T-cell (primary cell): ENCODE measurements at regions not wholly inside any gene's neighbourhood (a gene's known extent, or its start where the extent isn't known, plus 50 kb on each side); places are given as distances from the start of the nearest gene placed in this dataset.

Source experiments
- ATAC-seq, 4 experiments: fragments of 200-7000 bp in 3 of 4; fragments of 150-1000 bp in 1 of 4; cut with Tn5 transposase; replicated peaks in 1 of 4; 1 replicate in 3 of 4; 2 replicates in 1 of 4; pipeline ENCODE4 v1.10.0; 2021; ENCODE audit warnings: moderate library complexity in 3 of 4, mild to moderate bottlenecking in 2 of 4, moderate number of reproducible peaks in 1 of 4
- CTCF ChIA-PET, 2 donors: fragments of 300-600 bp; sonication (Branson Sonifier 250); formaldehyde crosslinking; loops; one replicate each; lab custom pipeline; 2022; ENCODE audit warnings: antibody characterized with exemption in 2 of 2; lab: Charles Lee
- POLR2A ChIA-PET, 2 donors: fragments of 300-600 bp; sonication (Branson Sonifier 250); formaldehyde crosslinking; loops; one replicate each; lab custom pipeline; 2022; ENCODE audit warnings: antibody characterized with exemption in 2 of 2; lab: Charles Lee
- DNase-seq, 35 experiments: peaks; one replicate each; pipeline versions ENCODE4 v3.0.0 to v3.0.0-alpha.2; 2013 to 2023
- H3K27ac ChIP-seq: one replicate; pipeline ENCODE4 v1.5.1; 2013; ENCODE audit warnings: low read length
- H3K27me3 ChIP-seq, 2 experiments: replicated peaks in 1 of 2; 1 replicate in 1 of 2; 2 replicates in 1 of 2; pipeline versions ENCODE4 v1.6.1 to v1.7.0; 2013; ENCODE audit warnings: low read length in 1 of 2, mixed read lengths in 1 of 2; ENCODE audit not compliant: control insufficient read depth in 2 of 2, insufficient read depth in 2 of 2; ENCODE audit errors: extremely low read depth in 1 of 2
- H3K36me3 ChIP-seq, 2 donors: 1 replicate in 1 of 2; 2 replicates in 1 of 2; pipeline versions ENCODE4 v1.6.1 to v1.7.0; 2013; ENCODE audit warnings: low read length in 1 of 2; ENCODE audit not compliant: control insufficient read depth in 2 of 2, insufficient read depth in 1 of 2; ENCODE audit errors: extremely low read depth in 1 of 2
- H3K4me1 ChIP-seq, 2 experiments: 1 replicate in 1 of 2; 2 replicates in 1 of 2; pipeline versions ENCODE4 v1.6.1 to v1.7.0; 2013; ENCODE audit warnings: low read length in 2 of 2, mixed read lengths in 1 of 2; ENCODE audit not compliant: insufficient read depth in 2 of 2, control insufficient read depth in 1 of 2; ENCODE audit errors: extremely low read depth in 1 of 2
- H3K4me3 ChIP-seq, 2 donors: 1 replicate in 1 of 2; 2 replicates in 1 of 2; pipeline versions ENCODE4 v1.5.1 to v1.7.0; 2013; ENCODE audit warnings: mild to moderate bottlenecking in 2 of 2, low read length in 1 of 2, moderate library complexity in 1 of 2; ENCODE audit not compliant: control insufficient read depth in 1 of 2; ENCODE audit errors: extremely low read depth in 1 of 2
- H3K9me3 ChIP-seq: 2 replicates; pipeline ENCODE4 v1.7.0; 2013
- H3K27ac Mint-ChIP-seq, 2 donors: one replicate each; pipeline ENCODE4 v1.8.0; 2020 to 2021; ENCODE audit warnings: mild to moderate bottlenecking in 2 of 2, mixed read lengths in 2 of 2
- H3K27me3 Mint-ChIP-seq, 2 donors: one replicate each; pipeline ENCODE4 v1.8.0; 2021 to 2022; ENCODE audit warnings: mixed read lengths in 2 of 2
- H3K36me3 Mint-ChIP-seq: one replicate; pipeline ENCODE4 v1.8.0; 2021; ENCODE audit warnings: mixed read lengths
- H3K4me1 Mint-ChIP-seq, 3 donors: one replicate each; pipeline ENCODE4 v1.8.0; 2020 to 2022; ENCODE audit warnings: mixed read lengths in 3 of 3, mild to moderate bottlenecking in 1 of 3
- H3K4me3 Mint-ChIP-seq, 3 donors: one replicate each; pipeline ENCODE4 v1.8.0; 2020 to 2022; ENCODE audit warnings: mild to moderate bottlenecking in 3 of 3, mixed read lengths in 3 of 3, moderate library complexity in 3 of 3
- H3K9me3 Mint-ChIP-seq, 3 donors: one replicate each; pipeline ENCODE4 v1.8.0; 2020 to 2022; ENCODE audit warnings: mixed read lengths in 3 of 3
- WGBS: methylation state at CpG from one replicate; pipeline ENCODE4 v1.1.5; 2013; ENCODE audit warnings: missing lambda C conversion rate; ENCODE audit not compliant: insufficient coverage; 5-methylcytosine and 5-hydroxymethylcytosine counted together

GRCh38 chr11:122393209-122393860 is 262.2 kb upstream of the UBASH3B start:
- DNase-seq (no peak), ATAC-seq (no peak)
- no peak overlapping the region for H3K27ac Mint-ChIP-seq
- H3K36me3 Mint-ChIP-seq: no peaks in the 10 kb centered on the region
- 77% methylated on average over 3 of the region's 4 CpGs for WGBS
- Histone ChIP-seq H3K4me1 (no peaks in the 10 kb centered on the region), H3K36me3 (no peaks in the 10 kb centered on the region), H3K9me3 (no peaks in the 10 kb centered on the region), H3K4me3 (no peak overlapping the region), H3K27ac (no peak overlapping the region), H3K27me3 (peaks cover 0 to 2% of the 10 kb centered on the region in 2 experiments)
- H3K4me1 Mint-ChIP-seq: no peaks in the 10 kb centered on the region
- H3K9me3 Mint-ChIP-seq: no peaks in the 10 kb centered on the region
- CTCF ChIA-PET: no interaction called here
- no peak overlapping the region for H3K4me3 Mint-ChIP-seq
- H3K27me3 Mint-ChIP-seq: no peaks in the 10 kb centered on the region
- POLR2A ChIA-PET: no interaction called here

GRCh38 chr11:122392508-122392907 is 263.0 kb upstream of the UBASH3B start:
- H3K27ac Mint-ChIP-seq: no peak overlapping the region
- DNase-seq: no peak
- no peak overlapping the region for H3K4me3 ChIP-seq
- no CpG with 5 or more reads among the region's 3 CpGs for WGBS
- no peaks in the 10 kb centered on the region for H3K36me3 ChIP-seq
- H3K27me3 Mint-ChIP-seq: no peaks in the 10 kb centered on the region
- no peaks in the 10 kb centered on the region for H3K36me3 Mint-ChIP-seq
- ChIA-PET CTCF (interaction anchor here in 1 of 2 donors (1.0 kb wide), 1 partner anchor 10 kb away, joined by 3 read pairs; no protein-coding TSS in a partner anchor), POLR2A (no interaction called here)
- no peak overlapping the region for H3K27ac ChIP-seq
- H3K9me3 Mint-ChIP-seq: no peaks in the 10 kb centered on the region
- no peak overlapping the region for H3K4me3 Mint-ChIP-seq
- H3K9me3 ChIP-seq: no peaks in the 10 kb centered on the region
- no peaks in the 10 kb centered on the region for H3K4me1 ChIP-seq
- no peaks in the 10 kb centered on the region for H3K4me1 Mint-ChIP-seq
- H3K27me3 ChIP-seq: peaks cover 0 to 1% of the 10 kb centered on the region in 2 experiments
- no peak for ATAC-seq

DNA sequence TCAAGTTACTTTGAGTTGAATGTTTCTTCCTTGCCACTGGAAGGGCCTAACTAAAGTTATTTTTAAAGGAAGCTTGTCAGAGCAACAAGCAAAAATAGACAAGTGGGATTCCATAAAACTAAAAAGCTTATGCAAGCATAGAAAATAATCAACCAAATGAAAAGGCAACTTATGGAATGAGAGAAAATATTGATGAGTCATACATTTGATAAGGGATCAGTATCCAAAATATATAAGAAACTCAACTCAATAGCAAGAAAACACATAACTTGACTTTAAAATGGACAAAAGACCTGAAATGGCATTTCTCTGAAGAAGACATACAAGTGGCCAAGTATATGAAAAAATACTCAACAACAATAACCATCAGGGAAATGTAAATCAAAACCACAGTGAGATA is 264.5 kb upstream of the UBASH3B start:
- Histone ChIP-seq H3K9me3 (no peaks in the 10 kb centered on the region), H3K27me3 (no peaks in the 10 kb centered on the region), H3K4me3 (no peak overlapping the region), H3K36me3 (no peaks in the 10 kb centered on the region), H3K4me1 (no peaks in the 10 kb centered on the region), H3K27ac (no peak overlapping the region)
- Mint-ChIP-seq H3K4me3 (no peak overlapping the region), H3K36me3 (no peaks in the 10 kb centered on the region), H3K9me3 (no peaks in the 10 kb centered on the region), H3K27ac (no peak overlapping the region), H3K4me1 (no peaks in the 10 kb centered on the region), H3K27me3 (no peaks in the 10 kb centered on the region)
- ATAC-seq (no peak), DNase-seq (no peak)
- CTCF ChIA-PET: no interaction called here
- POLR2A ChIA-PET: no interaction called here

- H3K4me1 ChIP-seq: no peaks in the 10 kb centered on the region
- H3K36me3 ChIP-seq: no peaks in the 10 kb centered on the region
- no peak overlapping the region for H3K27ac ChIP-seq
- Mint-ChIP-seq H3K27me3 (no peaks in the 10 kb centered on the region), H3K4me3 (no peak overlapping the region), H3K36me3 (no peaks in the 10 kb centered on the region), H3K9me3 (peaks cover 13 to 26% (median 20%) of the 10 kb centered on the region in 3 donors), H3K4me1 (no peaks in the 10 kb centered on the region), H3K27ac (no peak overlapping the region)
- H3K9me3 ChIP-seq: no peaks in the 10 kb centered on the region
- POLR2A ChIA-PET: interaction anchor here in 1 of 2 donors (0.6 to 0.7 kb wide), 2 partner anchors 42 to 504 kb away, joined by 3 to 12 read pairs; no protein-coding TSS in a partner anchor
- H3K4me3 ChIP-seq: no peak overlapping the region
- ATAC-seq: no peak
- no peak for DNase-seq
- WGBS: no CpG with 5 or more reads among the region's 1 CpG
- CTCF ChIA-PET: no interaction called here
- no peaks in the 10 kb centered on the region for H3K27me3 ChIP-seq
These were observed 267.2 kb upstream of the BLID start for GRCh38 chr11:122383186-122383585.

- Mint-ChIP-seq H3K27ac (no peak overlapping the region), H3K36me3 (no peaks in the 10 kb centered on the region), H3K27me3 (peaks cover 5 to 14% of the 10 kb centered on the region in 2 donors), H3K4me3 (no peak overlapping the region), H3K9me3 (peaks cover 4 to 30% (median 19%) of the 10 kb centered on the region in 3 donors), H3K4me1 (no peaks in the 10 kb centered on the region)
- Histone ChIP-seq H3K27ac (no peak overlapping the region), H3K4me1 (no peaks in the 10 kb centered on the region), H3K27me3 (peaks cover 0 to 8% of the 10 kb centered on the region in 2 experiments), H3K9me3 (no peaks in the 10 kb centered on the region), H3K36me3 (no peaks in the 10 kb centered on the region), H3K4me3 (no peak overlapping the region)
- WGBS: 58% methylated on average over 2 of the region's 4 CpGs
- ATAC-seq: no peak
- CTCF ChIA-PET: no interaction called here
- DNase-seq: no peak
- POLR2A ChIA-PET: no interaction called here
These were observed 259.8 kb upstream of the BLID start for GRCh38 chr11:122375687-122376399.

GRCh38 chr11:122368796-122369195 is 252.8 kb upstream of the BLID start:
- Mint-ChIP-seq H3K36me3 (no peaks in the 10 kb centered on the region), H3K27me3 (peaks cover 3 to 12% of the 10 kb centered on the region in 2 donors)
- POLR2A ChIA-PET: no interaction called here

More at GRCh38 chr11:122368796-122369195, 252.8 kb upstream of the BLID start:
- Histone ChIP-seq H3K4me3 (no peak overlapping the region), H3K27ac (no peak overlapping the region), H3K36me3 (no peaks in the 10 kb centered on the region), H3K9me3 (no peaks in the 10 kb centered on the region), H3K4me1 (no peaks in the 10 kb centered on the region), H3K27me3 (no peaks in the 10 kb centered on the region)
- DNase-seq: no peak
- Mint-ChIP-seq H3K27ac (no peak overlapping the region), H3K4me3 (no peak overlapping the region), H3K4me1 (no peaks in the 10 kb centered on the region), H3K9me3 (peaks cover 0 to 2% (median 0%) of the 10 kb centered on the region in 3 donors)
- ATAC-seq: no peak
- no CpG with 5 or more reads among the region's 4 CpGs for WGBS
- CTCF ChIA-PET: no interaction called here
